ENCODE measurements at regions not wholly inside any gene's neighbourhood (a gene's known extent, or its start where the extent isn't known, plus 50 kb on each side); places are given as distances from the start of the nearest gene placed in this dataset.

- Mint-ChIP-seq H3K36me3 (no peaks in the 10 kb centered on the region), H3K4me1 (peaks cover 45% of the 10 kb centered on the region), H3K27me3 (ENCODE audit: low read depth) (no peaks in the 10 kb centered on the region), H3K27ac (peak overlapping the region; percentile 20), H3K9me3 (peaks cover 3% of the 10 kb centered on the region), H3K4me3 (peak overlapping the region; percentile 1)
- DNase-seq (ENCODE audit: low spot score in 2 of 2, unreplicated experiment in 2 of 2) = no peak
- TF ChIP-seq CTCF (IDR thresholded peaks at IDR 0.05; ENCODE audit: unreplicated experiment) = no peak
Measured at GRCh38 chr2:144582651-144583380, 62.9 kb upstream of the ZEB2 start.

GRCh38 chr2:144580521-144581161 is 60.7 kb upstream of the ZEB2 start:
- H3K27me3 Mint-ChIP-seq (ENCODE audit: low read depth) = no peaks in the 10 kb centered on the region
- no peak overlapping the region for H3K4me3 Mint-ChIP-seq
- H3K9me3 Mint-ChIP-seq = peaks cover 2% of the 10 kb centered on the region
- H3K36me3 Mint-ChIP-seq = no peaks in the 10 kb centered on the region
- H3K4me1 Mint-ChIP-seq = peaks cover 42% of the 10 kb centered on the region
- no peak for DNase-seq (ENCODE audit: low spot score in 2 of 2, unreplicated experiment in 2 of 2)
- no peak overlapping the region for H3K27ac Mint-ChIP-seq
- TF ChIP-seq CTCF (IDR thresholded peaks at IDR 0.05; ENCODE audit: unreplicated experiment) = no peak

- Mint-ChIP-seq H3K4me1 (peaks cover 42% of the 10 kb centered on the region), H3K36me3 (no peaks in the 10 kb centered on the region), H3K4me3 (no peak overlapping the region), H3K27me3 (ENCODE audit: low read depth) (no peaks in the 10 kb centered on the region), H3K27ac (no peak overlapping the region), H3K9me3 (no peaks in the 10 kb centered on the region)
- no peak for DNase-seq (ENCODE audit: low spot score in 2 of 2, unreplicated experiment in 2 of 2)
- no peak for TF ChIP-seq CTCF (IDR thresholded peaks at IDR 0.05; ENCODE audit: unreplicated experiment)
Measured at GRCh38 chr2:144579556-144579955, 59.6 kb upstream of the ZEB2 start.

GRCh38 chr2:144578099-144578498 is 58.2 kb upstream of the ZEB2 start:
- no peak for TF ChIP-seq CTCF (IDR thresholded peaks at IDR 0.05; ENCODE audit: unreplicated experiment)
- H3K4me3 Mint-ChIP-seq = no peak overlapping the region
- no peak overlapping the region for H3K27ac Mint-ChIP-seq
- DNase-seq (ENCODE audit: low spot score in 2 of 2, unreplicated experiment in 2 of 2) = no peak
- H3K36me3 Mint-ChIP-seq = no peaks in the 10 kb centered on the region
- no peaks in the 10 kb centered on the region for H3K9me3 Mint-ChIP-seq
- H3K4me1 Mint-ChIP-seq = peaks cover 36% of the 10 kb centered on the region
- no peaks in the 10 kb centered on the region for H3K27me3 Mint-ChIP-seq (ENCODE audit: low read depth)

- no peak for TF ChIP-seq CTCF (IDR thresholded peaks at IDR 0.05; ENCODE audit: unreplicated experiment)
- no peaks in the 10 kb centered on the region for H3K36me3 Mint-ChIP-seq
- DNase-seq (ENCODE audit: low spot score in 2 of 2, unreplicated experiment in 2 of 2) = no peak
- H3K4me1 Mint-ChIP-seq = no peaks in the 10 kb centered on the region
- H3K4me3 Mint-ChIP-seq = no peak overlapping the region
- H3K27ac Mint-ChIP-seq = no peak overlapping the region
- H3K9me3 Mint-ChIP-seq = no peaks in the 10 kb centered on the region
- H3K27me3 Mint-ChIP-seq (ENCODE audit: low read depth) = no peaks in the 10 kb centered on the region
Measured at GRCh38 chr2:144572977-144573376, 53.1 kb upstream of the ZEB2 start.

Data from mesothelial cell of epicardium (in vitro differentiated cells).